ENCODE measurements at regions not wholly inside any gene's neighbourhood (a gene's known extent, or its start where the extent isn't known, plus 50 kb on each side); places are given as distances from the start of the nearest gene placed in this dataset.

DNA sequence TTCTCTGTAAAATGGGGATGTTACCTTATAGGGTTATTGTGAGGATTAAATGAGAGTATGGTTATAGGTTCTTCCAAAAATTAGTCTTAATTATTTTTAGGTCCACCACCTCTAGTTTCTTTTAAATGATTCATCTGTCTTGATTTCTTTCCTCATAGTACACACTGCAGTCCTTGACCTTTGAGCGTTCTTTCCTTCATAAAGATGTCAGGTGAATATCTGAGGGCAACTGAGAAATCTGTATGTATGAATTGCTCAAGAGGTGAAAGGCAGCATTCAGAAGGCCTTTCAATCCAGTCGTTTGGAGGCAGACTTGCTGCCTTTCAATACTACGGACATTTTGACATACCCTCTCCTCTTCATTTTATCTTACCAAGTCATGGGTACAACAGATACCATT is 380.7 kb downstream of the INSC start:
- CTCF ChIA-PET: no interaction called here
- no peaks in the 10 kb centered on the region for H3K27me3 Mint-ChIP-seq
- POLR2A ChIA-PET: no interaction called here

DNA sequence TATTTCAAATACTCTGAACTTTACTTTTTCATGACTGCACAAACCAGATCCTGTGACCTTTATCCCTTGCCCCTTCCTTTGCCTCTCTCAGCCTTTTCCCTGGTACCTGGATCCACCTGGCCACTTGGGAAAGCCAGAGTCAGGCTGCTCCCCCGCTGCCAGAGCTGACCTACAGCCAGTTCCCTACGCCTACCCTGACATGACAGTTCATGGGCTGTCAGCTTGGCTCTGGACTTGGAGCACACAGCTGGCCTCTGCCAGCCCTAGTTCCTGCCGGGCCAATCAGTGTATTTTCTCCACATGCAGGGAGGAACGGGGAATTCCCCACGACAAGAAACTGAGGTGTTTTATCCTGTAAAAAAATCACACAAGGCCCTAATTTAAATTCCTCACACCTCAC is 382.6 kb downstream of the INSC start:
- Histone ChIP-seq H3K27me3 (ENCODE audit: insufficient read depth, low read length, poor library complexity, severe bottlenecking) (no peaks in the 10 kb centered on the region), H3K9me3 (ENCODE audit: low read length) (no peaks in the 10 kb centered on the region), H3K36me3 (ENCODE audit: insufficient read depth, low read length) (no peaks in the 10 kb centered on the region), H3K4me3 (ENCODE audit: low read length) (no peak overlapping the region), H3K4me1 (ENCODE audit: insufficient read depth, low read length) (no peaks in the 10 kb centered on the region), H3K27ac (ENCODE audit: low read depth, low read length) (no peak overlapping the region)
- Mint-ChIP-seq H3K27me3 (no peaks in the 10 kb centered on the region), H3K4me3 (no peak overlapping the region), H3K4me1 (no peaks in the 10 kb centered on the region), H3K27ac (no peak overlapping the region), H3K9me3 (peaks cover 1 to 6% (median 4%) of the 10 kb centered on the region in 5 donors), H3K36me3 (no peaks in the 10 kb centered on the region)
- DNase-seq: no peak
- ChIA-PET POLR2A (no interaction called here), CTCF (no interaction called here)

More for the DNA sequence above, 380.7 kb downstream of the INSC start:
- H3K36me3 Mint-ChIP-seq: no peaks in the 10 kb centered on the region
- H3K9me3 Mint-ChIP-seq: peaks cover 2 to 11% (median 3%) of the 10 kb centered on the region in 5 donors
- no peaks in the 10 kb centered on the region for H3K36me3 ChIP-seq (ENCODE audit: insufficient read depth, low read length)
- no peak overlapping the region for H3K27ac Mint-ChIP-seq
- H3K4me3 ChIP-seq (ENCODE audit: low read length): no peak overlapping the region
- DNase-seq: no peak
- no peaks in the 10 kb centered on the region for H3K27me3 ChIP-seq (ENCODE audit: insufficient read depth, low read length, poor library complexity, severe bottlenecking)
- no peak overlapping the region for H3K4me3 Mint-ChIP-seq
- no peaks in the 10 kb centered on the region for H3K9me3 ChIP-seq (ENCODE audit: low read length)
- H3K27ac ChIP-seq (ENCODE audit: low read depth, low read length): no peak overlapping the region
- no peaks in the 10 kb centered on the region for H3K4me1 ChIP-seq (ENCODE audit: insufficient read depth, low read length)
- H3K4me1 Mint-ChIP-seq: no peaks in the 10 kb centered on the region

DNA sequence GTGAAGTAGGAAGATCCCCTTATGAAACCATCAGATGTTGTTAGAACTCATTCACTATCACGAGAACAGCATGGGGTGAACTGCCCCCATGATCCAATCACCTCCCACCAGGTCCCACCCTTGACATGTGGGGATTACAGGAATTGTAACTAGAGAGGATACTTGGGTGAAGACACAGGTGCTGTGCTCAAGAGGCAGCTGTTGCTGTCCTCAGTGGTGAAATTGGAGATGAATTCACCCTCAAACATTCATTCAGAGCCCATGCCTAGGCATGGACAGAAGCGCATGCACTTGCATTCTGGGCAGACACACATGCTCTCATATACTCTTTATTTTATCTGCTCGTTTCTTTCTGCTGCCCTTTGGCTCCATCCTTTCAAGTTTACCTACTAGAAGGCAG is 385.0 kb downstream of the INSC start:
- Histone ChIP-seq H3K36me3 (ENCODE audit: insufficient read depth, low read length) (no peaks in the 10 kb centered on the region), H3K27me3 (ENCODE audit: insufficient read depth, low read length, poor library complexity, severe bottlenecking) (no peaks in the 10 kb centered on the region), H3K4me3 (ENCODE audit: low read length) (no peak overlapping the region), H3K4me1 (ENCODE audit: insufficient read depth, low read length) (no peaks in the 10 kb centered on the region), H3K9me3 (ENCODE audit: low read length) (no peaks in the 10 kb centered on the region), H3K27ac (ENCODE audit: low read depth, low read length) (no peak overlapping the region)
- H3K4me1 Mint-ChIP-seq: no peaks in the 10 kb centered on the region
- no peak for DNase-seq
- no peak overlapping the region for H3K4me3 Mint-ChIP-seq
- peaks cover 0 to 3% of the 10 kb centered on the region in 2 donors for H3K27me3 Mint-ChIP-seq
- H3K9me3 Mint-ChIP-seq: peaks cover 3 to 8% (median 4%) of the 10 kb centered on the region in 5 donors
- POLR2A ChIA-PET: no interaction called here
- H3K36me3 Mint-ChIP-seq: no peaks in the 10 kb centered on the region
- H3K27ac Mint-ChIP-seq: no peak overlapping the region
- CTCF ChIA-PET: no interaction called here

DNA sequence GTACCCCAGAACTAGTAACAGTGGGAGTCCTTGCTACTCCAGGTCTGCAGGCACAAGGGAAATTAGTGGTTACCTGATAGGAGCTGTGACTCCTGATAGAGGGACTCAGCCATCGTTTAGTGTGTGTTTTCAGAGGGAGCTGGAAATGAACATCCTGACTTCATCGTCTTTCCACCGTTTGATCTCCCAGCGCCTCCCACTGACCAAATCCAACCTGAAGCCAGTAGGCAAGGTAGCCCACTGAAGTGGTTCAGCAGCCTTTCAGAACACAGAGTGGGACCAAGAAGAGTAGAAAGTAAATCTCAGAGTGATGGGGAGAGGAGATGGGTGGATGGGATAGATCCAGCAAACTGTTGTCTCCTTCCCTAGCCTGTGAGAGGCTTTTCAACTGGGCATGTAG is 385.9 kb downstream of the INSC start:
- ChIA-PET CTCF (no interaction called here), POLR2A (no interaction called here)
- Histone ChIP-seq H3K27me3 (ENCODE audit: insufficient read depth, low read length, poor library complexity, severe bottlenecking) (no peaks in the 10 kb centered on the region), H3K4me3 (ENCODE audit: low read length) (no peak overlapping the region), H3K9me3 (ENCODE audit: low read length) (no peaks in the 10 kb centered on the region), H3K36me3 (ENCODE audit: insufficient read depth, low read length) (no peaks in the 10 kb centered on the region), H3K4me1 (ENCODE audit: insufficient read depth, low read length) (no peaks in the 10 kb centered on the region), H3K27ac (ENCODE audit: low read depth, low read length) (no peak overlapping the region)
- H3K4me3 Mint-ChIP-seq: no peak overlapping the region
- no peak overlapping the region for H3K27ac Mint-ChIP-seq
- H3K27me3 Mint-ChIP-seq: peaks cover 0 to 3% of the 10 kb centered on the region in 2 donors
- peaks cover 3 to 12% (median 4%) of the 10 kb centered on the region in 5 donors for H3K9me3 Mint-ChIP-seq
- no peak for DNase-seq
- H3K4me1 Mint-ChIP-seq: no peaks in the 10 kb centered on the region
- H3K36me3 Mint-ChIP-seq: no peaks in the 10 kb centered on the region

DNA sequence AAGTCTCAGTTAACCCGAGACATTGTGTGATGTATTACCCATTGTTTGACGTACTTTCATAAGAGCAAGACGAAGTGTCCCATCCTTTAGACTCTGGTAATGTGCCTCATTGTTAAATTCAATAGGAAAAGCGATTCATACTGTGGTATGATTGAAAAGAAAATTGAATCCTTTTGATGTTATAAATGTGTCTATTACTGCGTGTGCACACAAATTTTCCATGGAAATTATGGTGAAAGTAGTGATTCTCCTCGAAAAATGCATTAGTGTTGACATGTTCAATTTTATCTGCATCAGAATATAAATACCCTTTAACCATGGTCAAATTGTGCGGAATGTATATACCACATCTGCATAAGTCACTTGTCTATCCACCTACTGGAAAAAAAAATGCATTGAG is 386.8 kb downstream of the INSC start:
- DNase-seq: no peak
- H3K9me3 Mint-ChIP-seq: peaks cover 3 to 12% (median 4%) of the 10 kb centered on the region in 5 donors
- Histone ChIP-seq H3K36me3 (ENCODE audit: insufficient read depth, low read length) (no peaks in the 10 kb centered on the region), H3K4me3 (ENCODE audit: low read length) (no peak overlapping the region), H3K4me1 (ENCODE audit: insufficient read depth, low read length) (no peaks in the 10 kb centered on the region), H3K27me3 (ENCODE audit: insufficient read depth, low read length, poor library complexity, severe bottlenecking) (no peaks in the 10 kb centered on the region), H3K27ac (ENCODE audit: low read depth, low read length) (no peak overlapping the region), H3K9me3 (ENCODE audit: low read length) (no peaks in the 10 kb centered on the region)
- peaks cover 0 to 3% of the 10 kb centered on the region in 2 donors for H3K27me3 Mint-ChIP-seq
- no peaks in the 10 kb centered on the region for H3K4me1 Mint-ChIP-seq
- no peaks in the 10 kb centered on the region for H3K36me3 Mint-ChIP-seq
- CTCF ChIA-PET: no interaction called here
- no peak overlapping the region for H3K27ac Mint-ChIP-seq
- H3K4me3 Mint-ChIP-seq: no peak overlapping the region
- POLR2A ChIA-PET: no interaction called here

- Histone ChIP-seq H3K9me3 (ENCODE audit: low read length) (no peaks in the 10 kb centered on the region), H3K27me3 (ENCODE audit: insufficient read depth, low read length, poor library complexity, severe bottlenecking) (no peaks in the 10 kb centered on the region), H3K4me1 (ENCODE audit: insufficient read depth, low read length) (no peaks in the 10 kb centered on the region), H3K36me3 (ENCODE audit: insufficient read depth, low read length) (no peaks in the 10 kb centered on the region), H3K27ac (ENCODE audit: low read depth, low read length) (no peak overlapping the region), H3K4me3 (ENCODE audit: low read length) (no peak overlapping the region)
- Mint-ChIP-seq H3K4me3 (no peak overlapping the region), H3K27me3 (peaks cover 0 to 3% of the 10 kb centered on the region in 2 donors), H3K36me3 (peaks cover 0 to 3% (median 0%) of the 10 kb centered on the region in 3 donors), H3K27ac (no peak overlapping the region), H3K9me3 (peaks cover 4 to 12% (median 7%) of the 10 kb centered on the region in 5 donors), H3K4me1 (no peaks in the 10 kb centered on the region)
- no peak for DNase-seq
- POLR2A ChIA-PET: no interaction called here
- CTCF ChIA-PET: no interaction called here
These were observed 390.4 kb downstream of the INSC start for GRCh38 chr11:15505155-15505554.

GRCh38 chr11:15507592-15507991 is 392.9 kb downstream of the INSC start:
- Mint-ChIP-seq H3K27ac (no peak overlapping the region), H3K36me3 (peaks cover 0 to 3% (median 0%) of the 10 kb centered on the region in 3 donors), H3K4me3 (no peak overlapping the region), H3K4me1 (no peaks in the 10 kb centered on the region), H3K9me3 (peaks cover 3 to 13% (median 8%) of the 10 kb centered on the region in 5 donors), H3K27me3 (peaks cover 0 to 2% of the 10 kb centered on the region in 2 donors)
- Histone ChIP-seq H3K9me3 (ENCODE audit: low read length) (no peaks in the 10 kb centered on the region), H3K4me1 (ENCODE audit: insufficient read depth, low read length) (no peaks in the 10 kb centered on the region), H3K27ac (ENCODE audit: low read depth, low read length) (no peak overlapping the region), H3K4me3 (ENCODE audit: low read length) (no peak overlapping the region), H3K36me3 (ENCODE audit: insufficient read depth, low read length) (no peaks in the 10 kb centered on the region), H3K27me3 (ENCODE audit: insufficient read depth, low read length, poor library complexity, severe bottlenecking) (no peaks in the 10 kb centered on the region)
- CTCF ChIA-PET: no interaction called here
- POLR2A ChIA-PET: no interaction called here
- DNase-seq: no peak

GRCh38 chr11:15509082-15509481 is 394.4 kb downstream of the INSC start:
- no peak overlapping the region for H3K4me3 Mint-ChIP-seq
- H3K4me1 ChIP-seq (ENCODE audit: insufficient read depth, low read length): no peaks in the 10 kb centered on the region
- H3K4me1 Mint-ChIP-seq: no peaks in the 10 kb centered on the region
- H3K27ac ChIP-seq (ENCODE audit: low read depth, low read length): no peak overlapping the region
- H3K9me3 Mint-ChIP-seq: peaks cover under 1 to 18% (median 4%) of the 10 kb centered on the region in 5 donors
- no peak for DNase-seq
- POLR2A ChIA-PET: no interaction called here
- H3K27ac Mint-ChIP-seq: no peak overlapping the region
- no peaks in the 10 kb centered on the region for H3K9me3 ChIP-seq (ENCODE audit: low read length)
- H3K27me3 Mint-ChIP-seq: no peaks in the 10 kb centered on the region
- no peaks in the 10 kb centered on the region for H3K36me3 ChIP-seq (ENCODE audit: insufficient read depth, low read length)
- H3K4me3 ChIP-seq (ENCODE audit: low read length): no peak overlapping the region
- no peaks in the 10 kb centered on the region for H3K27me3 ChIP-seq (ENCODE audit: insufficient read depth, low read length, poor library complexity, severe bottlenecking)
- peaks cover 0 to 3% (median 0%) of the 10 kb centered on the region in 3 donors for H3K36me3 Mint-ChIP-seq
- CTCF ChIA-PET: no interaction called here

Measured in CD8-positive, alpha-beta memory T cell (primary cell).